Sigmoid colon (tissue), 6 donors: ENCODE measurements at regions not wholly inside any gene's neighbourhood (a gene's known extent, or its start where the extent isn't known, plus 50 kb on each side); places are given as distances from the start of the nearest gene placed in this dataset.

Source experiments
- DNase-seq: peaks from one replicate; pipeline ENCODE4 v3.0.0-alpha.2; 2019
- H3K27ac ChIP-seq, 4 donors: fragments of 200-600 bp; sonication (generic); one replicate each; pipeline ENCODE4 v1.5.1; 2016 to 2019; ENCODE audit warnings: mild to moderate bottlenecking in 1 of 4
- H3K27me3 ChIP-seq, 3 donors: fragments of 200-600 bp; sonication (generic); one replicate each; pipeline ENCODE4 v1.5.1; 2019; ENCODE audit warnings: mild to moderate bottlenecking in 1 of 3
- H3K36me3 ChIP-seq, 4 donors: fragments of 200-600 bp; sonication (generic); one replicate each; pipeline ENCODE4 v1.5.1; 2016 to 2019
- H3K4me1 ChIP-seq, 4 donors: fragments of 200-600 bp; sonication (generic); one replicate each; pipeline ENCODE4 v1.5.1; 2017 to 2019
- H3K4me3 ChIP-seq, 4 donors: fragments of 200-600 bp; sonication (generic); one replicate each; pipeline ENCODE4 v1.5.1; 2017 to 2019; ENCODE audit warnings: mild to moderate bottlenecking in 2 of 4, moderate library complexity in 1 of 4
- H3K9me3 ChIP-seq, 4 donors: fragments of 200-600 bp in 3 of 4; sonication (generic) in 3 of 4; one replicate each; pipeline versions ENCODE4 v1.5.1 to v1.6.1; 2013 to 2019
- CTCF ChIP-seq, 4 experiments: fragments of 450-650 bp in 3 of 4; fragments of 200-600 bp in 1 of 4; IDR thresholded peaks; one replicate each; pipeline ENCODE4 v1.5.1; 2016 to 2019; ENCODE audit warnings: antibody characterized with exemption in 4 of 4, mild to moderate bottlenecking in 3 of 4, moderate library complexity in 2 of 4
- EP300 ChIP-seq, 4 donors: sonication (generic); formaldehyde crosslinking; IDR thresholded peaks; one replicate each; pipeline ENCODE4 v1.6.1; 2017; ENCODE audit warnings: antibody characterized with exemption in 4 of 4
- POLR2A ChIP-seq, 2 donors: fragments of 450-650 bp; IDR thresholded peaks; one replicate each; pipeline ENCODE4 v1.6.1; 2016; ENCODE audit warnings: antibody characterized with exemption in 2 of 2, mild to moderate bottlenecking in 2 of 2, moderate library complexity in 2 of 2
- POLR2AphosphoS5 ChIP-seq, 4 donors: sonication (generic); formaldehyde crosslinking; IDR thresholded peaks; one replicate each; pipeline ENCODE4 v1.6.1; 2017; ENCODE audit warnings: antibody characterized with exemption in 4 of 4
- WGBS, 2 donors: extraction: QIAGEN DNeasy Blood & Tissue Kit; methylation state at CpG; one replicate each; pipeline ENCODE4 v1.1.7; 2013; 5-methylcytosine and 5-hydroxymethylcytosine counted together
- intact Hi-C: fragments of 100-400 bp; cut with DNase I; formaldehyde crosslinking; loops from one replicate; pipeline ENCODE4 v1.15.1; 2023
- donor health status: healthy with polysubstance abuse.
- donor health status: healthy.

GRCh38 chr5:97832645-97833296, 649.7 kb upstream of the RIOK2 start:
- WGBS, 2 donors: 17 to 64% methylated on average over 2 of the region's 2 CpGs
- H3K9me3 ChIP-seq: no peaks in the 10 kb centered on the region

DNA sequence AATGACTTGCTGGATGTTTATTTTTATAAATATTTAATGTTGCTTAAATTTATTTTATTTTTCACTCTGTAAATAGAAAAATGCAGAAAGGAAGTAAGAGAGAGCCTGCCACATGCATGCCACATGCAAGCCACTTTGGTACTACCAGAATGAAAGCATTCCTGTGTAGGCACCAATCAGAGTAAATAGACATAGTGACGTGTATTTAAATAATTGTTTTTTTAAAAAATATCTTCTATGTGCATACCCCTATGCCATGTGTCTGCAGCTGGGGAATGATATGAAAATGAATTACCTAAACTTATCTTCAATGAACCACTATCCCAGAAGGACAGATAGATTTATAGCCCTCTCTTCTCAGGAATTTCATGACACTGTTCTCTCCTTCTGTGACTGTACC, 651.5 kb upstream of the RIOK2 start:
- intact Hi-C loops: no loop called here
- H3K4me3 ChIP-seq: no peak overlapping the region
- DNase-seq: no peak
- H3K27me3 ChIP-seq: no peaks in the 10 kb centered on the region
- H3K9me3 ChIP-seq: no peaks in the 10 kb centered on the region
- no peaks in the 10 kb centered on the region for H3K36me3 ChIP-seq
- peaks cover 0 to 18% (median 3%) of the 10 kb centered on the region in 4 donors for H3K4me1 ChIP-seq
- H3K27ac ChIP-seq: no peak overlapping the region
- 79 to 82% methylated on average over 1 of the region's 1 CpG for WGBS, 2 donors
- TF ChIP-seq POLR2A (IDR thresholded peaks at IDR 0.05) (no peak), EP300 (IDR thresholded peaks at IDR 0.05) (no peak), CTCF (IDR thresholded peaks at IDR 0.05) (no peak), POLR2AphosphoS5 (IDR thresholded peaks at IDR 0.05) (no peak)

More at GRCh38 chr5:97832645-97833296, 649.7 kb upstream of the RIOK2 start:
- no peak for DNase-seq
- Histone ChIP-seq H3K27ac (no peak overlapping the region), H3K36me3 (no peaks in the 10 kb centered on the region), H3K4me3 (no peak overlapping the region), H3K27me3 (no peaks in the 10 kb centered on the region), H3K4me1 (peaks cover 0 to under 1% (median 0%) of the 10 kb centered on the region in 4 donors)
- intact Hi-C loops: no loop called here
- TF ChIP-seq EP300 (IDR thresholded peaks at IDR 0.05): no peak
- TF ChIP-seq CTCF (IDR thresholded peaks at IDR 0.05): no peak
- TF ChIP-seq POLR2AphosphoS5 (IDR thresholded peaks at IDR 0.05): no peak
- no peak for TF ChIP-seq POLR2A (IDR thresholded peaks at IDR 0.05)

GRCh38 chr5:97835112-97835511, 652.1 kb upstream of the RIOK2 start:
- H3K9me3 ChIP-seq: no peaks in the 10 kb centered on the region
- H3K4me3 ChIP-seq: no peak overlapping the region
- H3K27me3 ChIP-seq: no peaks in the 10 kb centered on the region
- WGBS, 2 donors: 92 to 95% methylated on average over 1 of the region's 1 CpG
- DNase-seq: no peak
- intact Hi-C loops: no loop called here
- no peak overlapping the region for H3K27ac ChIP-seq
- TF ChIP-seq CTCF (IDR thresholded peaks at IDR 0.05) (no peak), EP300 (IDR thresholded peaks at IDR 0.05) (no peak), POLR2AphosphoS5 (IDR thresholded peaks at IDR 0.05) (no peak), POLR2A (IDR thresholded peaks at IDR 0.05) (no peak)
- H3K36me3 ChIP-seq: no peaks in the 10 kb centered on the region
- peaks cover 0 to 23% (median 5%) of the 10 kb centered on the region in 4 donors for H3K4me1 ChIP-seq

GRCh38 chr5:97836816-97837215, 653.8 kb upstream of the RIOK2 start:
- TF ChIP-seq EP300 (IDR thresholded peaks at IDR 0.05): no peak
- no peak for TF ChIP-seq POLR2A (IDR thresholded peaks at IDR 0.05)
- TF ChIP-seq CTCF (IDR thresholded peaks at IDR 0.05): no peak
- TF ChIP-seq POLR2AphosphoS5 (IDR thresholded peaks at IDR 0.05): no peak
- Histone ChIP-seq H3K27ac (no peak overlapping the region), H3K9me3 (no peaks in the 10 kb centered on the region), H3K36me3 (no peaks in the 10 kb centered on the region), H3K27me3 (no peaks in the 10 kb centered on the region), H3K4me3 (no peak overlapping the region), H3K4me1 (peaks cover 0 to 35% (median 5%) of the 10 kb centered on the region in 4 donors)
- intact Hi-C loops: no loop called here
- WGBS, 2 donors: 82 to 89% methylated on average over 4 of the region's 4 CpGs
- DNase-seq: no peak

DNA sequence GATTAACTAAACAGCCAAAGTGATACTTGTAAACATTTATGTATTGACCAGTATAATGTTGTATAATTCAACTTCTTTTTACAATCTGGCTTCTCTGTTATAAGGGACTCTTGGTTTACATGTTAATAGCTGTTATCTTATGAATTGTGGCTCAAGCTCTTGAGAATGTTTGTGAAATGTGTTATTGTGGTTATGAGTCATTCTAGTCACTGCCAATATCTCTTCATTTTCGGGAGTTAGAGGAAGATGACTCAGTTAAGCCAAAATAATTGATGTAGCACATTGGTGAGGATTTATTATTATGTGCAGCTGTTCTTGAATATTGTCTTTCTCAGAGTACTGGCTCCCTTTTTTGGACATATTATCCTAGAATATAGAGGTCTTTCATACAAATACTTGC, 655.2 kb upstream of the RIOK2 start:
- TF ChIP-seq EP300 (IDR thresholded peaks at IDR 0.05): no peak
- TF ChIP-seq CTCF (IDR thresholded peaks at IDR 0.05): no peak
- TF ChIP-seq POLR2A (IDR thresholded peaks at IDR 0.05): no peak
- TF ChIP-seq POLR2AphosphoS5 (IDR thresholded peaks at IDR 0.05): no peak
- no peaks in the 10 kb centered on the region for H3K27me3 ChIP-seq
- H3K4me1 ChIP-seq: peaks cover 0 to 37% (median 5%) of the 10 kb centered on the region in 4 donors
- 2 to 21% methylated on average over 1 of the region's 1 CpG for WGBS, 2 donors
- no peak overlapping the region for H3K4me3 ChIP-seq
- no peak for DNase-seq
- no peaks in the 10 kb centered on the region for H3K9me3 ChIP-seq
- H3K27ac ChIP-seq: no peak overlapping the region
- no peaks in the 10 kb centered on the region for H3K36me3 ChIP-seq
- intact Hi-C loops: no loop called here
